H7 (cell line): ENCODE measurements at regions not wholly inside any gene's neighbourhood (a gene's known extent, or its start where the extent isn't known, plus 50 kb on each side); places are given as distances from the start of the nearest gene placed in this dataset.
A peak's percentile ranks its signal among the peaks of the same experiment; 100 is the strongest.
"Not testable (repeated sequence)": the region's sequence is repeated elsewhere in the genome, so short reads cannot be mapped to it uniquely, and the experiment has no call there.

ENCODE experiments used
- DNase-seq: peaks from one replicate; pipeline ENCODE4 v3.0.0; 2012
- H3K27me3 ChIP-seq: 2 replicates; pipeline ENCODE4 v1.6.0; 2011; ENCODE audit warnings: mild to moderate bottlenecking, low read length; ENCODE audit not compliant: control insufficient read depth, insufficient read depth
- H3K36me3 ChIP-seq: replicated peaks from 2 replicates; pipeline ENCODE4 v1.5.1; 2011; ENCODE audit warnings: low read length; ENCODE audit not compliant: control insufficient read depth, insufficient read depth
- H3K4me3 ChIP-seq: 2 replicates; pipeline ENCODE4 v1.5.1; 2011; ENCODE audit warnings: low read depth, mild to moderate bottlenecking, control low read depth, low read length, moderate library complexity; ENCODE audit not compliant: insufficient read depth

GRCh38 chr1:14424325-14425002, 174.0 kb upstream of the KAZN start:
- H3K4me3 ChIP-seq: no peak overlapping the region
- H3K27me3 ChIP-seq: no peaks in the 10 kb centered on the region; the same call in 1 of the 2 replicates
- no peak for DNase-seq
- no peaks in the 10 kb centered on the region for H3K36me3 ChIP-seq

GRCh38 chr1:14426854-14427253, 171.6 kb upstream of the KAZN start:
- no peak for DNase-seq
- no peaks in the 10 kb centered on the region for H3K36me3 ChIP-seq
- H3K4me3 ChIP-seq: no peak overlapping the region
- no peaks in the 10 kb centered on the region; the same call in 1 of the 2 replicates for H3K27me3 ChIP-seq

GRCh38 chr1:14429577-14429976, 168.9 kb upstream of the KAZN start:
- no peak for DNase-seq
- Histone ChIP-seq H3K27me3 (no peaks in the 10 kb centered on the region; the same call in 1 of the 2 replicates), H3K4me3 (no peak overlapping the region)

GRCh38 chr1:14432728-14433127, 165.8 kb upstream of the KAZN start:
- not testable (repeated sequence) for DNase-seq, H3K36me3 ChIP-seq, H3K27me3 ChIP-seq, H3K4me3 ChIP-seq

More at GRCh38 chr1:14429577-14429976, 168.9 kb upstream of the KAZN start:
- H3K36me3 ChIP-seq: no peaks in the 10 kb centered on the region

- DNase-seq: peak; percentile 87
- H3K27me3 ChIP-seq: no peaks in the 10 kb centered on the region; the same call in 1 of the 2 replicates
- no peak overlapping the region for H3K4me3 ChIP-seq
- no peaks in the 10 kb centered on the region for H3K36me3 ChIP-seq
Observed at GRCh38 chr1:14435368-14436023, 163.0 kb upstream of the KAZN start.

- no peaks in the 10 kb centered on the region for H3K36me3 ChIP-seq
- H3K4me3 ChIP-seq: no peak overlapping the region
- no peak for DNase-seq
- H3K27me3 ChIP-seq: no peaks in the 10 kb centered on the region; the same call in 1 of the 2 replicates
Observed at GRCh38 chr1:14437417-14437918, 161.0 kb upstream of the KAZN start.

- Histone ChIP-seq H3K36me3 (no peaks in the 10 kb centered on the region), H3K4me3 (no peak overlapping the region), H3K27me3 (no peaks in the 10 kb centered on the region; the same call in 1 of the 2 replicates)
- no peak for DNase-seq
Observed at GRCh38 chr1:14438127-14438769, 160.2 kb upstream of the KAZN start.

- no peak for DNase-seq
- Histone ChIP-seq H3K27me3 (no peaks in the 10 kb centered on the region; the same call in 1 of the 2 replicates), H3K36me3 (no peaks in the 10 kb centered on the region), H3K4me3 (no peak overlapping the region)
Observed at GRCh38 chr1:14439015-14439414, 159.5 kb upstream of the KAZN start.

- H3K4me3 ChIP-seq: no peak overlapping the region
- no peaks in the 10 kb centered on the region; the same call in 1 of the 2 replicates for H3K27me3 ChIP-seq
- no peaks in the 10 kb centered on the region for H3K36me3 ChIP-seq
- DNase-seq: no peak
Observed at GRCh38 chr1:14440166-14440565, 158.3 kb upstream of the KAZN start.

- no peaks in the 10 kb centered on the region for H3K36me3 ChIP-seq
- DNase-seq: no peak
- no peaks in the 10 kb centered on the region; the same call in 1 of the 2 replicates for H3K27me3 ChIP-seq
- H3K4me3 ChIP-seq: no peak overlapping the region
Observed at GRCh38 chr1:14440731-14441130, 157.8 kb upstream of the KAZN start.

- no peaks in the 10 kb centered on the region for H3K36me3 ChIP-seq
- no peak overlapping the region for H3K4me3 ChIP-seq
- no peak for DNase-seq
- H3K27me3 ChIP-seq: no peaks in the 10 kb centered on the region; the same call in 1 of the 2 replicates
Observed at GRCh38 chr1:14441302-14441741, 157.2 kb upstream of the KAZN start.

- no peaks in the 10 kb centered on the region; the same call in 1 of the 2 replicates for H3K27me3 ChIP-seq
- peak; percentile 45 for DNase-seq
- H3K36me3 ChIP-seq: no peaks in the 10 kb centered on the region
- H3K4me3 ChIP-seq: no peak overlapping the region
Observed at GRCh38 chr1:14442669-14443068, 155.8 kb upstream of the KAZN start.

GRCh38 chr1:14443164-14443787, 155.2 kb upstream of the KAZN start:
- H3K36me3 ChIP-seq: no peaks in the 10 kb centered on the region
- no peak for DNase-seq

GRCh38 chr1:14451217-14451616, 147.3 kb upstream of the KAZN start:
- no peaks in the 10 kb centered on the region for H3K36me3 ChIP-seq
- H3K4me3 ChIP-seq: no peak overlapping the region
- no peak for DNase-seq
- H3K27me3 ChIP-seq: peaks cover 6% of the 10 kb centered on the region

More at GRCh38 chr1:14443164-14443787, 155.2 kb upstream of the KAZN start:
- Histone ChIP-seq H3K27me3 (peaks cover 3% of the 10 kb centered on the region; the same call in 1 of the 2 replicates), H3K4me3 (no peak overlapping the region)
